A673 (cell line): ENCODE measurements at regions not wholly inside any gene's neighbourhood (a gene's known extent, or its start where the extent isn't known, plus 50 kb on each side); places are given as distances from the start of the nearest gene placed in this dataset.

Source experiments
- EZH2 ChIP-seq: fragments of 200-600 bp; sonication (generic); IDR thresholded peaks from 2 replicates; pipeline ENCODE4 v1.6.1; 2017; ENCODE audit warnings: borderline replicate concordance, low read depth, mild to moderate bottlenecking, mixed read lengths, antibody characterized with exemption, low read length; ENCODE audit not compliant: poor library complexity, severe bottlenecking
- TF ChIP-seq, protein P1 (sequence below): fragments of 300-800, 200-600 bp; sonication (generic); conservative IDR thresholded peaks from 2 replicates; pipeline ENCODE4 v1.5.1; 2017; ENCODE audit warnings: low read depth, mild to moderate bottlenecking, antibody characterized with exemption, low read length, moderate library complexity, mixed read lengths

- TF ChIP-seq, protein P1, sequence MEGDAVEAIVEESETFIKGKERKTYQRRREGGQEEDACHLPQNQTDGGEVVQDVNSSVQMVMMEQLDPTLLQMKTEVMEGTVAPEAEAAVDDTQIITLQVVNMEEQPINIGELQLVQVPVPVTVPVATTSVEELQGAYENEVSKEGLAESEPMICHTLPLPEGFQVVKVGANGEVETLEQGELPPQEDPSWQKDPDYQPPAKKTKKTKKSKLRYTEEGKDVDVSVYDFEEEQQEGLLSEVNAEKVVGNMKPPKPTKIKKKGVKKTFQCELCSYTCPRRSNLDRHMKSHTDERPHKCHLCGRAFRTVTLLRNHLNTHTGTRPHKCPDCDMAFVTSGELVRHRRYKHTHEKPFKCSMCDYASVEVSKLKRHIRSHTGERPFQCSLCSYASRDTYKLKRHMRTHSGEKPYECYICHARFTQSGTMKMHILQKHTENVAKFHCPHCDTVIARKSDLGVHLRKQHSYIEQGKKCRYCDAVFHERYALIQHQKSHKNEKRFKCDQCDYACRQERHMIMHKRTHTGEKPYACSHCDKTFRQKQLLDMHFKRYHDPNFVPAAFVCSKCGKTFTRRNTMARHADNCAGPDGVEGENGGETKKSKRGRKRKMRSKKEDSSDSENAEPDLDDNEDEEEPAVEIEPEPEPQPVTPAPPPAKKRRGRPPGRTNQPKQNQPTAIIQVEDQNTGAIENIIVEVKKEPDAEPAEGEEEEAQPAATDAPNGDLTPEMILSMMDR, result no peak
- no peak for TF ChIP-seq EZH2
These were observed 52.9 kb upstream of the FAM169A start for GRCh38 chr5:74919041-74919440.
